ENCODE measurements at regions not wholly inside any gene's neighbourhood (a gene's known extent, or its start where the extent isn't known, plus 50 kb on each side); places are given as distances from the start of the nearest gene placed in this dataset.

GRCh38 chr11:45733176-45733575 is 67.8 kb upstream of the CHST1 start:
- H3K4me2 ChIP-seq (ENCODE audit: insufficient read depth, low read length): no peak overlapping the region
- POLR2A ChIA-PET: no interaction called here
- FAIRE-seq: no peak
- no peak overlapping the region for H3K27ac ChIP-seq (ENCODE audit: insufficient read depth, low read depth, low read length)
- H3K79me2 ChIP-seq (ENCODE audit: control insufficient read depth, insufficient read depth, low read length): no peaks in the 10 kb centered on the region
- no peak overlapping the region for H2AFZ ChIP-seq (ENCODE audit: low read depth, low read length)
- no TSS peak for BruUV-seq (replicated peaks)
- peaks cover 0 to 1% of the 10 kb centered on the region in 2 experiments for H3K27me3 ChIP-seq (ENCODE audit: control insufficient read depth in 2 of 2, insufficient read depth in 2 of 2, low read length in 2 of 2)
- no peaks in the 10 kb centered on the region for H4K20me1 ChIP-seq (replicated peaks; ENCODE audit: control insufficient read depth, extremely low read depth, insufficient read depth, low read length)
- no peak overlapping the region for H3K9ac ChIP-seq (replicated peaks; ENCODE audit: extremely low read depth, insufficient read depth, low read length)
- TF ChIP-seq MYC (IDR thresholded peaks at IDR 0.05; ENCODE audit: low read depth, low read length): no peak
- no peak for TF ChIP-seq JUN (IDR thresholded peaks at IDR 0.05; ENCODE audit: borderline replicate concordance, insufficient read depth, insufficient read length, low read depth)
- no peak for TF ChIP-seq FOS (IDR thresholded peaks at IDR 0.05; ENCODE audit: borderline replicate concordance, insufficient read depth, low read length)
- no peak for TF ChIP-seq CTCF (IDR thresholded peaks at IDR 0.05; ENCODE audit: extremely low read depth in 1 of 2, insufficient read depth in 1 of 2, low read depth in 1 of 2, low read length in 2 of 2)
- no peak for TF ChIP-seq GATA2 (IDR thresholded peaks at IDR 0.05; ENCODE audit: insufficient read depth, insufficient read length, low read depth, low read length)
- no peak for TF ChIP-seq POLR2AphosphoS5 (IDR thresholded peaks at IDR 0.05; ENCODE audit: insufficient read depth, low read depth, low read length)
- TF ChIP-seq POLR2A (IDR thresholded peaks at IDR 0.05; ENCODE audit: low read depth, low read length): no peak
- TF ChIP-seq EZH2 (IDR thresholded peaks at IDR 0.05; ENCODE audit: borderline replicate concordance, low read depth, low read length, severe bottlenecking): no peak
- TF ChIP-seq, protein P1, sequence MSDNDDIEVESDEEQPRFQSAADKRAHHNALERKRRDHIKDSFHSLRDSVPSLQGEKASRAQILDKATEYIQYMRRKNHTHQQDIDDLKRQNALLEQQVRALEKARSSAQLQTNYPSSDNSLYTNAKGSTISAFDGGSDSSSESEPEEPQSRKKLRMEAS (IDR thresholded peaks at IDR 0.05; ENCODE audit: insufficient read depth, insufficient read length): no peak
- dilution Hi-C loops (cut with MboI; ENCODE audit: extremely low pct_ligation_motif_present, low sequenced_read_pairs): no loop called here
- no peaks in the 10 kb centered on the region for H3K4me1 ChIP-seq (ENCODE audit: control insufficient read depth, extremely low read depth, insufficient read depth, low read length)
- intact Hi-C loops (cut with micrococcal nuclease): no loop called here
- no peaks in the 10 kb centered on the region for H3K9me1 ChIP-seq (replicated peaks; ENCODE audit: control insufficient read depth, extremely low read depth, insufficient read depth, low read length)
- no peaks in the 10 kb centered on the region for H3K9me3 ChIP-seq (replicated peaks; ENCODE audit: control insufficient read depth, insufficient read depth, low read length)
- DNase-seq (ENCODE audit: low read depth, low spot score): no peak
- CTCF ChIA-PET: interaction anchor here (1.7 kb wide), 1 partner anchor 39 kb away, joined by 5 read pairs; no protein-coding TSS in a partner anchor
- H3K4me3 ChIP-seq (replicated peaks in 1 of 3; ENCODE audit: insufficient read depth in 1 of 3, low read depth in 1 of 3, low read length in 3 of 3): no peak overlapping the region
- H3K36me3 ChIP-seq (ENCODE audit: control insufficient read depth in 2 of 2, extremely low read depth in 1 of 2, insufficient read depth in 2 of 2, low read length in 2 of 2): no peaks in the 10 kb centered on the region

Measured in endothelial cell of umbilical vein (primary cell).